SU-DHL-6 (cell line): ENCODE measurements at regions not wholly inside any gene's neighbourhood (a gene's known extent, or its start where the extent isn't known, plus 50 kb on each side); places are given as distances from the start of the nearest gene placed in this dataset.

Experiments
- EZH2phosphoT487 ChIP-seq: fragments of 200-600 bp; sonication (generic), shearing (Covaris generic); conservative IDR thresholded peaks from 2 replicates; pipeline ENCODE4 v1.6.1; 2018; ENCODE audit warnings: mild to moderate bottlenecking, antibody characterized with exemption, low read length, moderate library complexity, mixed read lengths
- TF ChIP-seq, protein P1 (sequence below): fragments of 200-600 bp; sonication (generic); IDR thresholded peaks from one replicate; pipeline ENCODE4 v1.5.1; 2017; ENCODE audit warnings: antibody characterized with exemption, mild to moderate bottlenecking, low read length, moderate library complexity; ENCODE audit not compliant: insufficient read depth, poor library complexity, severe bottlenecking

DNA sequence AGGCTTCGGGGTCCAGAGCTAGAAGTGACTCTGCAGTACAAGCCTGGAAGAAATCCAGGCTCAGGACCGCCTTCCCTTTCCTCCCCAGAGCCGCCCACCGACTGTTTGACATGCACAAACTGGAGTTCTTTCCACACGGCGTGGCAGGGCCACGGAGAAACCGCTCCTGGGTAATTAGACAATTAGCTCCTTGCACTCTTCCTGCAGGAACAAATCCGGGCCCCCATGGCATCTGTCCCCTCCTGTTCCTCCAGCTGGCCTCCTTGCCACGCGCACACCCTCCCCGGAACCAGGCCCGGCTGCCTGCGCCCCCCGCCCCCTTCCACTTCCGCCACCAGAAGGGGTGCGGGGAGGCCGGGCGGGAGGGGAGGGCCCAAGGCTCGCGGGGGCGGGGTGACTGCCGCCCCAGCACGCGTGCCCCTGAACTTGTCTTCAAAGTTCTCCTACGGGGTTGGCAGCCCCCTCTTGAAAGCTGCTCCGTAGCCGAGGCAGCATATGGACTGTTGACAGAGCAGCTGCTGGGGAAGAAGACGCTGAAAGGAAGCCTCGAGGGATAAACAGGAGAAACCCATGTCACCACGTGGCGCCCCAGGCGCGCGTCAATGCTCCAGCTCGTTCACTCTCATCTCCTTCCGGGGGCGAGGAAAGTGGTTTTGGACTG, 74.3 kb downstream of the SEC61B start:
- TF ChIP-seq, protein P1, sequence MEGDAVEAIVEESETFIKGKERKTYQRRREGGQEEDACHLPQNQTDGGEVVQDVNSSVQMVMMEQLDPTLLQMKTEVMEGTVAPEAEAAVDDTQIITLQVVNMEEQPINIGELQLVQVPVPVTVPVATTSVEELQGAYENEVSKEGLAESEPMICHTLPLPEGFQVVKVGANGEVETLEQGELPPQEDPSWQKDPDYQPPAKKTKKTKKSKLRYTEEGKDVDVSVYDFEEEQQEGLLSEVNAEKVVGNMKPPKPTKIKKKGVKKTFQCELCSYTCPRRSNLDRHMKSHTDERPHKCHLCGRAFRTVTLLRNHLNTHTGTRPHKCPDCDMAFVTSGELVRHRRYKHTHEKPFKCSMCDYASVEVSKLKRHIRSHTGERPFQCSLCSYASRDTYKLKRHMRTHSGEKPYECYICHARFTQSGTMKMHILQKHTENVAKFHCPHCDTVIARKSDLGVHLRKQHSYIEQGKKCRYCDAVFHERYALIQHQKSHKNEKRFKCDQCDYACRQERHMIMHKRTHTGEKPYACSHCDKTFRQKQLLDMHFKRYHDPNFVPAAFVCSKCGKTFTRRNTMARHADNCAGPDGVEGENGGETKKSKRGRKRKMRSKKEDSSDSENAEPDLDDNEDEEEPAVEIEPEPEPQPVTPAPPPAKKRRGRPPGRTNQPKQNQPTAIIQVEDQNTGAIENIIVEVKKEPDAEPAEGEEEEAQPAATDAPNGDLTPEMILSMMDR = no peak
- no peak for TF ChIP-seq EZH2phosphoT487
